ENCODE measurements at regions not wholly inside any gene's neighbourhood (a gene's known extent, or its start where the extent isn't known, plus 50 kb on each side); places are given as distances from the start of the nearest gene placed in this dataset.

- no peaks in the 10 kb centered on the region for H4K20me1 ChIP-seq (replicated peaks in 1 of 2; ENCODE audit: control insufficient read depth in 1 of 2, insufficient read depth in 2 of 2, low read length in 2 of 2)
- CTCF ChIA-PET (ENCODE audit: partially characterized antibody), result no interaction called here
- TF ChIP-seq GABPA (IDR thresholded peaks at IDR 0.05; ENCODE audit: borderline replicate concordance, insufficient read depth, low read length) (no peak), CHD2 (IDR thresholded peaks at IDR 0.05; ENCODE audit: low read length) (no peak), CEBPB (IDR thresholded peaks at IDR 0.05; ENCODE audit: low read depth, low read length) (no peak), MAX (IDR thresholded peaks at IDR 0.05) (no peak), POLR2AphosphoS5 (IDR thresholded peaks at IDR 0.05; ENCODE audit: low read depth, low read length) (no peak), RAD21 (IDR thresholded peaks at IDR 0.05 in 1 of 2, conservative IDR thresholded peaks at IDR 0.05 in 1 of 2; ENCODE audit: low read depth in 2 of 2, low read length in 2 of 2) (no peak), SP1 (IDR thresholded peaks at IDR 0.05; ENCODE audit: low read depth, low read length) (no peak), BACH1 (IDR thresholded peaks at IDR 0.05; ENCODE audit: low read length) (no peak), HDAC2 (IDR thresholded peaks at IDR 0.05; ENCODE audit: borderline replicate concordance in 1 of 2, low read depth in 2 of 2, low read length in 2 of 2) (no peak), ASH2L (IDR thresholded peaks at IDR 0.05; ENCODE audit: low read length) (no peak), EP300 (IDR thresholded peaks at IDR 0.05; ENCODE audit: borderline replicate concordance in 1 of 2, low read depth in 2 of 2, low read length in 2 of 2) (no peak), BRCA1 (IDR thresholded peaks at IDR 0.05; ENCODE audit: low read depth, low read length) (no peak), ZNF274 (IDR thresholded peaks at IDR 0.05; ENCODE audit: borderline replicate concordance, extremely low read depth, low read length) (no peak), SIX5 (IDR thresholded peaks at IDR 0.05; ENCODE audit: low read depth, low read length) (no peak), KDM4A (IDR thresholded peaks at IDR 0.05; ENCODE audit: low read depth, low read length, severe bottlenecking) (no peak), SP2 (IDR thresholded peaks at IDR 0.05; ENCODE audit: low read length) (no peak)
Observed at GRCh38 chr7:47657126-47657525, 75.2 kb upstream of the TNS3 start.

More at GRCh38 chr7:47657126-47657525, 75.2 kb upstream of the TNS3 start:
- Histone ChIP-seq H3K79me2 (ENCODE audit: control insufficient read depth in 1 of 2, insufficient read depth in 2 of 2, low read length in 2 of 2) (no peaks in the 10 kb centered on the region), H3K36me3 (ENCODE audit: control insufficient read depth in 2 of 4, insufficient read depth in 4 of 4, low read length in 3 of 4) (no peaks in the 10 kb centered on the region), H3K27ac (ENCODE audit: low read depth, low read length) (no peak overlapping the region), H2BK120ac (replicated peaks; ENCODE audit: low read depth, low read length) (no peak overlapping the region), H3K27me3 (replicated peaks in 1 of 4; ENCODE audit: control insufficient read depth in 3 of 4, extremely low read depth in 1 of 4, insufficient read depth in 3 of 4, low read length in 3 of 4) (no peaks in the 10 kb centered on the region), H2BK20ac (ENCODE audit: low read length) (no peak overlapping the region), H4K91ac (replicated peaks; ENCODE audit: insufficient read length, low read length) (no peak overlapping the region), H4K8ac (ENCODE audit: extremely low read depth, insufficient read depth, low read length) (no peak overlapping the region), H3K4me3 (ENCODE audit: extremely low read depth in 1 of 4, insufficient read depth in 2 of 4, low read depth in 3 of 4, low read length in 4 of 4) (no peak overlapping the region), H2AFZ (ENCODE audit: low read length) (no peak overlapping the region), H2BK12ac (ENCODE audit: low read depth, low read length) (no peak overlapping the region), H2AK5ac (ENCODE audit: low read depth, low read length) (no peak overlapping the region), H3K14ac (ENCODE audit: insufficient read length) (no peak overlapping the region), H4K5ac (ENCODE audit: insufficient read length, low read depth, low read length) (no peak overlapping the region), H3K56ac (replicated peaks; ENCODE audit: insufficient read length, low read depth, low read length) (no peak overlapping the region), H3K18ac (ENCODE audit: extremely low read depth, low read length) (no peak overlapping the region), H3K23ac (ENCODE audit: insufficient read length) (no peak overlapping the region), H3K23me2 (ENCODE audit: low read depth, low read length) (no peaks in the 10 kb centered on the region), H3K79me1 (ENCODE audit: low read depth, low read length) (no peaks in the 10 kb centered on the region), H3K9me3 (ENCODE audit: insufficient read depth in 2 of 2, low read depth in 1 of 2, low read length in 1 of 2) (no peaks in the 10 kb centered on the region), H3K9ac (replicated peaks in 1 of 4; ENCODE audit: extremely low read depth in 1 of 4, low read depth in 3 of 4, low read length in 3 of 4) (no peak overlapping the region), H3K4me1 (replicated peaks in 1 of 4; ENCODE audit: control insufficient read depth in 3 of 4, insufficient read depth in 4 of 4, low read length in 3 of 4) (peaks cover 0 to 10% (median 3%) of the 10 kb centered on the region in 4 experiments; a peak in 3 of 7 replicates), H2BK5ac (ENCODE audit: low read depth, low read length) (no peak overlapping the region), H2BK15ac (ENCODE audit: low read length) (no peak overlapping the region; the same call in 1 of the 2 replicates), H3K4ac (replicated peaks; ENCODE audit: insufficient read length, low read depth, low read length) (no peak overlapping the region), H3K4me2 (ENCODE audit: insufficient read depth in 1 of 2, low read depth in 2 of 2, low read length in 2 of 2) (no peak overlapping the region)
- DNase-seq (ENCODE audit: low read depth in 1 of 2, low spot score in 2 of 2) (no peak), FAIRE-seq (no peak)
- POLR2A ChIA-PET (ENCODE audit: partially characterized antibody), result no interaction called here
- 92% methylated on average over 8 of the region's 8 CpGs; no CpG with 5 or more reads in 1 of the 2 experiments for WGBS, 2 experiments (ENCODE audit: extremely low coverage in 1 of 2, insufficient coverage in 1 of 2, insufficient read length in 1 of 2, insufficient replicate concordance in 2 of 2, low coverage in 1 of 2, low lambda C conversion rate in 2 of 2, missing lambda C conversion rate in 1 of 2)
